ENCODE measurements at regions not wholly inside any gene's neighbourhood (a gene's known extent, or its start where the extent isn't known, plus 50 kb on each side); places are given as distances from the start of the nearest gene placed in this dataset.

GRCh38 chr2:204140246-204140645 is 203.7 kb downstream of the ICOS start:
- Histone ChIP-seq H3K27me3 (ENCODE audit: insufficient read depth, low read length, poor library complexity, severe bottlenecking) (no peaks in the 10 kb centered on the region), H2AFZ (ENCODE audit: low read length) (no peak overlapping the region), H3K4me1 (ENCODE audit: insufficient read depth, low read length, poor library complexity, severe bottlenecking) (no peaks in the 10 kb centered on the region), H3K9me2 (replicated peaks; ENCODE audit: low read depth, low read length) (no peaks in the 10 kb centered on the region), H3K36me3 (ENCODE audit: insufficient read depth, low read length) (no peaks in the 10 kb centered on the region), H3K9me3 (ENCODE audit: insufficient read depth, low read depth, low read length) (no peaks in the 10 kb centered on the region), H4K20me1 (ENCODE audit: insufficient read depth, low read length, poor library complexity, severe bottlenecking) (no peaks in the 10 kb centered on the region), H3K79me2 (ENCODE audit: insufficient read depth, low read length) (no peaks in the 10 kb centered on the region), H3K4me3 (ENCODE audit: low read length, poor library complexity, severe bottlenecking) (no peak overlapping the region), H3K4me2 (ENCODE audit: low read depth, low read length, poor library complexity, severe bottlenecking) (no peak overlapping the region), H3K9ac (ENCODE audit: low read depth, low read length, poor library complexity, severe bottlenecking) (no peak overlapping the region), H3F3A (ENCODE audit: low read depth) (no peaks in the 10 kb centered on the region)
- no peak for TF ChIP-seq EZH2phosphoT487 (IDR thresholded peaks at IDR 0.05; ENCODE audit: borderline replicate concordance)
- TF ChIP-seq CTCF (conservative IDR thresholded peaks at IDR 0.05; ENCODE audit: low read length): no peak

- H3K36me3 ChIP-seq (ENCODE audit: insufficient read depth, low read length): no peaks in the 10 kb centered on the region
- no peaks in the 10 kb centered on the region for H3K4me1 ChIP-seq (ENCODE audit: insufficient read depth, low read length, poor library complexity, severe bottlenecking)
- H3K9me2 ChIP-seq (replicated peaks; ENCODE audit: low read depth, low read length): no peaks in the 10 kb centered on the region
- H4K20me1 ChIP-seq (ENCODE audit: insufficient read depth, low read length, poor library complexity, severe bottlenecking): no peaks in the 10 kb centered on the region
- H3K4me3 ChIP-seq (ENCODE audit: low read length, poor library complexity, severe bottlenecking): no peak overlapping the region
- no peaks in the 10 kb centered on the region for H3F3A ChIP-seq (ENCODE audit: low read depth)
- H3K9me3 ChIP-seq (ENCODE audit: insufficient read depth, low read depth, low read length): no peaks in the 10 kb centered on the region
- no peak for TF ChIP-seq CTCF (conservative IDR thresholded peaks at IDR 0.05; ENCODE audit: low read length)
- no peaks in the 10 kb centered on the region for H3K27me3 ChIP-seq (ENCODE audit: insufficient read depth, low read length, poor library complexity, severe bottlenecking)
- no peak overlapping the region for H3K9ac ChIP-seq (ENCODE audit: low read depth, low read length, poor library complexity, severe bottlenecking)
- no peak overlapping the region for H3K4me2 ChIP-seq (ENCODE audit: low read depth, low read length, poor library complexity, severe bottlenecking)
- H3K79me2 ChIP-seq (ENCODE audit: insufficient read depth, low read length): no peaks in the 10 kb centered on the region
- no peak overlapping the region for H2AFZ ChIP-seq (ENCODE audit: low read length)
Observed at GRCh38 chr2:204143216-204144014, 206.9 kb downstream of the ICOS start.

- H3K4me1 ChIP-seq (ENCODE audit: insufficient read depth, low read length, poor library complexity, severe bottlenecking): no peaks in the 10 kb centered on the region
- no peak overlapping the region for H3K9ac ChIP-seq (ENCODE audit: low read depth, low read length, poor library complexity, severe bottlenecking)
- H3K79me2 ChIP-seq (ENCODE audit: insufficient read depth, low read length): no peaks in the 10 kb centered on the region
- H4K20me1 ChIP-seq (ENCODE audit: insufficient read depth, low read length, poor library complexity, severe bottlenecking): no peaks in the 10 kb centered on the region
- H3K36me3 ChIP-seq (ENCODE audit: insufficient read depth, low read length): no peaks in the 10 kb centered on the region
- TF ChIP-seq EZH2phosphoT487 (IDR thresholded peaks at IDR 0.05; ENCODE audit: borderline replicate concordance) (no peak), CTCF (conservative IDR thresholded peaks at IDR 0.05; ENCODE audit: low read length) (no peak)
- H3K4me2 ChIP-seq (ENCODE audit: low read depth, low read length, poor library complexity, severe bottlenecking): no peak overlapping the region
- no peak overlapping the region for H2AFZ ChIP-seq (ENCODE audit: low read length)
- H3K4me3 ChIP-seq (ENCODE audit: low read length, poor library complexity, severe bottlenecking): no peak overlapping the region
- no peaks in the 10 kb centered on the region for H3K9me3 ChIP-seq (ENCODE audit: insufficient read depth, low read depth, low read length)
- H3K27me3 ChIP-seq (ENCODE audit: insufficient read depth, low read length, poor library complexity, severe bottlenecking): no peaks in the 10 kb centered on the region
- H3F3A ChIP-seq (ENCODE audit: low read depth): no peaks in the 10 kb centered on the region
- no peaks in the 10 kb centered on the region for H3K9me2 ChIP-seq (replicated peaks; ENCODE audit: low read depth, low read length)
Observed at GRCh38 chr2:204144492-204144891, 207.9 kb downstream of the ICOS start.
